Dendritic cell treated with granulocyte-macrophage colony-stimulating factor and Interleukin-4, amounts not matched to agents 40 ng/mL and 50 ng/mL, for 4 days (primary cell): ENCODE measurements at regions not wholly inside any gene's neighbourhood (a gene's known extent, or its start where the extent isn't known, plus 50 kb on each side); places are given as distances from the start of the nearest gene placed in this dataset.

Experiments used
- H3K27ac Mint-ChIP-seq: one replicate; pipeline ENCODE4 v1.8.0; 2022; ENCODE audit warnings: mild to moderate bottlenecking, mixed read lengths
- H3K27me3 Mint-ChIP-seq: one replicate; pipeline ENCODE4 v1.8.0; 2022; ENCODE audit warnings: mild to moderate bottlenecking, mixed read lengths
- H3K36me3 Mint-ChIP-seq: one replicate; pipeline ENCODE4 v1.8.0; 2022; ENCODE audit warnings: low read depth, mixed read lengths
- H3K4me1 Mint-ChIP-seq: one replicate; pipeline ENCODE4 v1.8.0; 2022; ENCODE audit warnings: low read depth, mixed read lengths
- H3K4me3 Mint-ChIP-seq: one replicate; pipeline ENCODE4 v1.8.0; 2022; ENCODE audit warnings: mild to moderate bottlenecking, moderate library complexity, mixed read lengths
- H3K9me3 Mint-ChIP-seq: one replicate; pipeline ENCODE4 v1.8.0; 2022; ENCODE audit warnings: mixed read lengths
- intact Hi-C: fragments of 100-400 bp; cut with micrococcal nuclease; formaldehyde crosslinking; loops from one replicate; pipeline ENCODE4 v1.15.0; 2022

DNA sequence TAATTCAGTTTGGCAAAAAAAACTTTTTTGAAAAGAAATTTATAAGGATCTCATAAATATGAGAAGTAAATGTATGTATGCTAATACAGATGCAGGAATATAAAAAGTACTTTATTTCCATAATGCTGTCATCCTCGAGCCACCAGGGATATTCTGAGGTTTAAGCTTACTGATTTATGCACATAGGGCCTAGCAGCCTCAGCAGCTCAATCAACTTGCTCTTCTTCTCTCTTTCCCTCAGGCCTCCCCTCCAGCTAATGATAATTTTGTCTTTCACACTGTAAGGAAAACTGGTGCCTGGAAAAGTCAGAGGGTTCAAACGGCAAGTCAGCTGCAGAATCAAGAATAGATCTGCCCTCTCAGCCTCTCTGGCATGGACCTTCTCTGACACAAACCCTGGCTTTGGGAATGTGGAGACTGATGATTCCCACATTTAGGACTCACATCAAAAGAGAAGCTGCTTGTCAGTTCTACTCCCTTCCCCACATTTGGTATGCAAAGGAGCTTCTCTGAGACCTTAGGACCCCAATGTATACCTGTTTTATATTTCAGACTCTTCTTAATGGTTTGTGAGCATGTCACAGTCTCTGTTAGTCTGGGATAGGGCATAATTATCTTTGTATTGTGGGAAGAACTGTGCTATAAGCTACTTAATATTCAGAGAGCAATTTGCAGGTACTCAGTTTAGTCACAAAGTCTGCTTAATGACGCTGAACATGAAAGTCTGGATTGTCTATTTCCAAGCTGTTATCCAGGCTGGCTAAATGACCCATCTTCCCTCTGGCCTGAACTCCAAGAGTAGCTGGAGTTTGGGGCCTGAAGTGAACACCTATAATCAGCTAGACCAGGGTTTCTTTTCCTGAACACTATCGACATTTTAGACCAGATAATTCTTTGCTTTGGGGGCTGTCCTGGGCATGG, 52.1 kb upstream of the DIPK1A start:
- H3K27ac Mint-ChIP-seq = peak overlapping the region; percentile 64
- H3K9me3 Mint-ChIP-seq = no peaks in the 10 kb centered on the region
- H3K27me3 Mint-ChIP-seq = no peaks in the 10 kb centered on the region
- H3K36me3 Mint-ChIP-seq = no peaks in the 10 kb centered on the region
- intact Hi-C loops = no loop called here
- no peak overlapping the region for H3K4me3 Mint-ChIP-seq
- peaks cover 31% of the 10 kb centered on the region for H3K4me1 Mint-ChIP-seq

DNA sequence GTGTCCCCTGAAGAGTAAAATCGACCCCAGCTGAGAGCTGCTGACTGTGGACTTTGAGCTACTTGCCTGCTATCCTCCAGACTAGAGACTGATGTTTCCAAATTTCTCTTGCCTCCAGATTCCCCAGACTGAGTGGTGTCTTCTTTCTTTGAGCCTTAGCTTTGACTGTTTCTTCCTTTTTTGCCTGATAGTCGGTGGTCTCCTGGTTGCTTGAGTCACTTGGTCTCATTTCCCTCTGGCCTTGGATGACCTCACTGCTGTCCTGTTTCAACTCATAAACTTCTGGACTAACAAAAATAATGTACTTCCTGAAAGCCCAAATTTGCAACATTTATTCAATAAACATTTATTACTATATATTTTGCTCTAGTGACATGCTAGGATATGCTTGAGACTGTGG, 52.9 kb upstream of the DIPK1A start:
- H3K27ac Mint-ChIP-seq = peak overlapping the region; percentile 64
- H3K36me3 Mint-ChIP-seq = no peaks in the 10 kb centered on the region
- no peaks in the 10 kb centered on the region for H3K27me3 Mint-ChIP-seq
- intact Hi-C loops = no loop called here
- H3K4me3 Mint-ChIP-seq = no peak overlapping the region
- H3K9me3 Mint-ChIP-seq = no peaks in the 10 kb centered on the region
- H3K4me1 Mint-ChIP-seq = peaks cover 31% of the 10 kb centered on the region

DNA sequence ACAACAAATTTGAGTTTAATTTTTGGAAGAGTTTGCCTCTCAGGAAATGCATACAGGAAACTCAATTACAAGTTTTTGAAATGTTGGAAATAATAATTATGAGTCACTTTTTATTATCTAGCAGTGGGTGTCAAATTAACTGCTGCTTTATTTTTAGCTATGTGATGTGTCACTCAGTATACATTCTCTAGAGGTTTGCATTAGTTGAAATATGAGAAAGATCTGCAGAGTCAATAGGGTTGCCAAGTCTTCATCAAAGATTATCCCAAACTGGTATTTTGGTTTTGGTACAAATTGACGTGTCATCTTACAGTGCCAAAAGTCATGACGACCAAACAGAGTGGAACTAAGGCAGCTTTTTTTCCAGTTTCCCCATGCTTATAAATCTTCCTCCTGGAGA, 54.3 kb upstream of the DIPK1A start:
- no peak overlapping the region for H3K4me3 Mint-ChIP-seq
- peaks cover 31% of the 10 kb centered on the region for H3K4me1 Mint-ChIP-seq
- H3K27me3 Mint-ChIP-seq = no peaks in the 10 kb centered on the region

DNA sequence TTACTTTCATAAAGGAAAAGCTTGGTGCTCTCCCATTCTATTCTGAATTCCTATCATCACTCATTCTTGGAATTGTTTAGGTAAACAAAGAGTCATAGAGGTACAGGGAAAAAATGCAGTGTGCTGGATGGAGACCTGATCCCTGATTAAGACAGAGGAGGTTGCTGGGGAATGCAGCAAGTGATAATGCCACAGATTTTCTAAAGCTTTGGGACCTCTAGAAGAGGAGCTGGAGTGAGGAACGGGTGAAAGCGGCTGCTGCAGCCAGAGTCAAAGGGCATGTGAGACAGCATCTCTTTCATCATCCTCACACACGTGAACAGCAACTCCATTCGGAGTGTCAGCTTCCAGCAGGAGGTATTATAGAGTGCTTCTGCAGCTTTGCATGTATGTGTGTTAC, 54.9 kb upstream of the DIPK1A start:
- Mint-ChIP-seq H3K27me3 (no peaks in the 10 kb centered on the region), H3K4me1 (peaks cover 31% of the 10 kb centered on the region), H3K27ac (no peak overlapping the region), H3K9me3 (no peaks in the 10 kb centered on the region), H3K4me3 (no peak overlapping the region), H3K36me3 (no peaks in the 10 kb centered on the region)
- intact Hi-C loops = no loop called here

More for the DNA sequence above, 54.3 kb upstream of the DIPK1A start:
- intact Hi-C loops = no loop called here
- Mint-ChIP-seq H3K27ac (no peak overlapping the region), H3K36me3 (no peaks in the 10 kb centered on the region), H3K9me3 (no peaks in the 10 kb centered on the region)

DNA sequence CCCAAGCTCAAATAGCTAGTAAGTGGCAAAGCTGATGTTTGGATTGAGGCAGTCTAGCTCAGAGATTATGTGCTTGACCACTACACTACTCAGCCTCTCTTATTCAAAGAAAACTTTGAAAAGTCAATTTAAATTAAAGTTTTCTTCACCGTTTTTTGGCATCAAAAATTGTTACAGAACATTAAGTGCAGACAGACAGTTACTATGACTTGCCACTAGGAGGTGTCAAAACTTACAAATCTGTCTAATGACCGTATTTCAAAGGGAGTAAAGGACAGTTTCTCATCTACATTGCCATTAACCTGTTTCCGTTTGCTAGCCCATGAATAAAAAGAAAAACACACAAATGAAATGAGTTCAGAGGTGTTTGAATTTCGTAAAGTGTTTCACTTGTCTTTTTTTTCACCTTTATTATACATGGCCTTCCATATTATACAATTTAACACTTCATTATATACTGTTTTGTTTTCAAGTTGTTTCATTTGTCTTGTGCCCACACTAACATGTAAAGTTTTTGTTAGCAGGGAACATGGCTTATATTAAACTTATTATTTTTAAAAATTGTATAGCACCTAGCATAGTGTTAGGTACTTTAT, 57.4 kb upstream of the MTF2 start:
- no peaks in the 10 kb centered on the region for H3K27me3 Mint-ChIP-seq
- intact Hi-C loops = loop anchor here (1.0 kb wide), 1 partner anchor 41 kb away; no protein-coding TSS in a partner anchor
- no peaks in the 10 kb centered on the region for H3K9me3 Mint-ChIP-seq
- H3K27ac Mint-ChIP-seq = no peak overlapping the region
- H3K36me3 Mint-ChIP-seq = no peaks in the 10 kb centered on the region
- peaks cover 5% of the 10 kb centered on the region for H3K4me1 Mint-ChIP-seq
- no peak overlapping the region for H3K4me3 Mint-ChIP-seq

DNA sequence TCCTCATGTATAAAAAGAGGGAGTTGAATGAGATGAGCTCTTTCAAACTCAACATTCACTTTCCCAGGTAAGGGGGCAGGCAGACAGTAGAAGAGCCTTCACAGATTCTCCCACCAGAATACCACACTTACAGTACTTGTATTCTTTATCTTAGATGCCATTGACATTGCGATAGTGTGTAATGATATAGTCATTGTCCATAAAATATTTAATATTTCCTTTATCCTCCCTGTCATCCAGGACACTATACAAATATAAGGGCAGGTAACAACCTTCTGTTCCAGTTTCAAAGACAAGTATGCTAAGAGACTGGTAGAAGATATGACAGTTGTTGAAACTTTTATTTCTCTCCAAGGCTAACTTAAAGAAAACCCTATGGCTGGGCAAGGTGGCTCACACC, 56.5 kb upstream of the MTF2 start:
- H3K27ac Mint-ChIP-seq = no peak overlapping the region
- H3K9me3 Mint-ChIP-seq = no peaks in the 10 kb centered on the region
- H3K27me3 Mint-ChIP-seq = no peaks in the 10 kb centered on the region
- H3K4me3 Mint-ChIP-seq = no peak overlapping the region
- H3K4me1 Mint-ChIP-seq = peaks cover 5% of the 10 kb centered on the region
- intact Hi-C loops = no loop called here
- H3K36me3 Mint-ChIP-seq = no peaks in the 10 kb centered on the region

DNA sequence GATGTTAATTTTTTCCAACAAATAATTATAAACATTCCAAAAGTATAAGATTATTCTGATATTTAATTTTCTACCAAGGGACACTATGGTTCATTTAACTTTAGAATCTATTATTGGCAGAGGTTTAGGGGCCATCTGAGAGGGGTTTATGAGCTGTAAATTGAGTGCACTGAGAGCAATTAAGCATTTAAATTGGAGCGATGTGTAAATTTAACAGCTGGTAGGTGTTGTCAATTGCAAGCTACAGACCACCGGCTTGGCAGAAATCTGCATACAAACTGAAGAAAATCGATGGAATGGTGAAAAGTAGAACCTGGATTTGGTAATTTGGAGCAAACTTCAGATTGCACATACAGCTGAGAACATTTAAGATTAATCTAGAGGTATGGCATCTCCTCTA, 55.8 kb upstream of the MTF2 start:
- Mint-ChIP-seq H3K9me3 (no peaks in the 10 kb centered on the region), H3K27me3 (no peaks in the 10 kb centered on the region), H3K4me3 (no peak overlapping the region), H3K27ac (no peak overlapping the region), H3K4me1 (peaks cover 5% of the 10 kb centered on the region), H3K36me3 (no peaks in the 10 kb centered on the region)
- intact Hi-C loops = no loop called here

DNA sequence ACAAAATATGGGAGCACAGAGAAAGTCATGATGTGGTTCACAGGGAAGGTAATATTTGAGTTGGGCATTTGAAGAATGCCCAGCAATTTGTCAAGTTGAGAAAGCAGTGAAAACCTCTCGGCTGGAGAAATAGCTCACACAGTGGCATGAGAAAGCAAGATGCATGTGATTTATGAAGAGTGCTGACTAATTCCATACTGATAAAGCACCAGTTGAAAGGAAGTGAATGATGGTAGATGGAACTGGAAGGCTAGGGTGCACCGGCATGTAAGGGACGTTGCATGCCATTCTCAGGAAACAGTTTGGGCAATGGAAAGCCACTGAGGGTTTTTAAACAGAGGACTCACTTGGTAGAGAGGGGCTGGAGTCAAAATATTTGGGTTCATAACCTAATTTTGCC, 53.5 kb upstream of the MTF2 start:
- Mint-ChIP-seq H3K4me3 (no peak overlapping the region), H3K36me3 (no peaks in the 10 kb centered on the region), H3K27ac (no peak overlapping the region), H3K4me1 (peaks cover 10% of the 10 kb centered on the region), H3K27me3 (no peaks in the 10 kb centered on the region), H3K9me3 (no peaks in the 10 kb centered on the region)
- intact Hi-C loops = no loop called here

DNA sequence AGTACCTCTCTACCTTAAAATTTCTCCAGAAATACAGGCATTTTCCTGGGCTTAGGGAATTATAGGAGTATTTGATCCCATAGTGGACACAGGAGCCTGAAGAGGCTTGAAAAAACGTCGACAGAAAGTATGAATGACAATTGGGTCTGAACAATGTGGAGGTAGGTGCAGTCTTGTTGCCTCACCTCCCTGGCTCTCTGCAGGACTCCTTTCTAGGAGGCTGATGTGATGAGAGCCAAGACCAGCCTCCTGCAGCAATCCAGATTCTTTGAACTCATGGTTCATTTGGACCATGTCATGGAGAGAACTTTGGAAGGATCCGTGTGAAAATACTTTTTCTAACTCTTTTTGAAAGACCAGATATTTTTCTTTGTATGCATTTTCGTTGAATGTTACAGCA, 50.5 kb upstream of the MTF2 start:
- no peak overlapping the region for H3K27ac Mint-ChIP-seq
- no peak overlapping the region for H3K4me3 Mint-ChIP-seq
- no peaks in the 10 kb centered on the region for H3K9me3 Mint-ChIP-seq
- intact Hi-C loops = no loop called here
- no peaks in the 10 kb centered on the region for H3K27me3 Mint-ChIP-seq
- H3K36me3 Mint-ChIP-seq = no peaks in the 10 kb centered on the region
- H3K4me1 Mint-ChIP-seq = peaks cover 20% of the 10 kb centered on the region
